Uterus (tissue), 2 donors: ENCODE measurements at regions not wholly inside any gene's neighbourhood (a gene's known extent, or its start where the extent isn't known, plus 50 kb on each side); places are given as distances from the start of the nearest gene placed in this dataset.

Experiments
- POLR2A ChIP-seq, 2 donors: fragments of 450-650 bp; IDR thresholded peaks; one replicate each; pipeline ENCODE4 v1.6.1; 2016; ENCODE audit warnings: antibody characterized with exemption in 2 of 2, mild to moderate bottlenecking in 1 of 2, moderate library complexity in 1 of 2
- TF ChIP-seq, protein P1 (sequence below), 4 experiments: fragments of 200-600 bp in 2 of 4; fragments of 450-650 bp in 2 of 4; sonication (generic) in 2 of 4; IDR thresholded peaks; one replicate each; pipeline ENCODE4 v1.5.1; 2016 to 2019; ENCODE audit warnings: antibody characterized with exemption in 4 of 4, mild to moderate bottlenecking in 2 of 4, moderate library complexity in 1 of 4

DNA sequence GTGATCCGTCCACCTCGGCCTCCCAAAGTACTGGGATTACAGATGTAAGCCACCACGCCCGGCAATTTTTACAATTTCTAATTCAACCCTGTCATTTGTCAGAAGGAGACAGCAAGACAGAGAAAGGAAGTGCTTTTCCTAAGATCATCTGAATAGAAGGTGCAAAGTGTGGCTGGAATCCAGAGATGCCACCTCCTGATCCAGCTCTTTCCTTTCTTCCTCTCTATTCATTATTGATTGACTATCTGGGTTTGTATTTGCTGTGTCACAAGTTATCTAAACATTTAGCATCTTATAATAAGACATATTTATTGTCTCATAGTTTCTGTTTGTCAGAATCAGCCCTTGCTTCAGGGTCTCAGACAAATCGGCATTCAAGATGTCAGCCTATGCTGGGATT lies 217.7 kb downstream of the BCAS1 start:
- TF ChIP-seq POLR2A (IDR thresholded peaks at IDR 0.05): no peak
- TF ChIP-seq, protein P1, sequence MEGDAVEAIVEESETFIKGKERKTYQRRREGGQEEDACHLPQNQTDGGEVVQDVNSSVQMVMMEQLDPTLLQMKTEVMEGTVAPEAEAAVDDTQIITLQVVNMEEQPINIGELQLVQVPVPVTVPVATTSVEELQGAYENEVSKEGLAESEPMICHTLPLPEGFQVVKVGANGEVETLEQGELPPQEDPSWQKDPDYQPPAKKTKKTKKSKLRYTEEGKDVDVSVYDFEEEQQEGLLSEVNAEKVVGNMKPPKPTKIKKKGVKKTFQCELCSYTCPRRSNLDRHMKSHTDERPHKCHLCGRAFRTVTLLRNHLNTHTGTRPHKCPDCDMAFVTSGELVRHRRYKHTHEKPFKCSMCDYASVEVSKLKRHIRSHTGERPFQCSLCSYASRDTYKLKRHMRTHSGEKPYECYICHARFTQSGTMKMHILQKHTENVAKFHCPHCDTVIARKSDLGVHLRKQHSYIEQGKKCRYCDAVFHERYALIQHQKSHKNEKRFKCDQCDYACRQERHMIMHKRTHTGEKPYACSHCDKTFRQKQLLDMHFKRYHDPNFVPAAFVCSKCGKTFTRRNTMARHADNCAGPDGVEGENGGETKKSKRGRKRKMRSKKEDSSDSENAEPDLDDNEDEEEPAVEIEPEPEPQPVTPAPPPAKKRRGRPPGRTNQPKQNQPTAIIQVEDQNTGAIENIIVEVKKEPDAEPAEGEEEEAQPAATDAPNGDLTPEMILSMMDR (IDR thresholded peaks at IDR 0.05): no peak
